IMR-90 (cell line): ENCODE measurements at regions not wholly inside any gene's neighbourhood (a gene's known extent, or its start where the extent isn't known, plus 50 kb on each side); places are given as distances from the start of the nearest gene placed in this dataset.
A peak's percentile ranks its signal among the peaks of the same experiment; 100 is the strongest.

Source experiments
- ATAC-seq: fragments of 200-7000 bp; cut with Tn5 transposase; 2 replicates; pipeline ENCODE4 v1.9.1; 2020; ENCODE audit warnings: low read depth, mild to moderate bottlenecking, moderate library complexity
- BruUV-seq: library from RNA; stranded (reverse); fragments of 400-500 nt; replicated peaks from 2 replicates; lab custom pipeline; 2021; lab: Mats Ljungman, UMichigan
- CTCF ChIA-PET: fragments of 300-600 bp; formaldehyde crosslinking; extraction: SDS; loops from one replicate; lab custom pipeline; 2021; ENCODE audit warnings: antibody characterized with exemption; lab: Yijun Ruan, JAX
- POLR2A ChIA-PET: fragments of 300-600 bp; sonication (Branson Sonifier 250); formaldehyde crosslinking; loops from one replicate; lab custom pipeline; 2022; ENCODE audit warnings: antibody characterized with exemption; ENCODE audit not compliant: unreplicated experiment; lab: Charles Lee
- DNase-seq: peaks from one replicate; pipeline ENCODE4 v3.0.0; 2013
- H2AFZ ChIP-seq: replicated peaks from 2 replicates; pipeline ENCODE3; 2013; ENCODE audit warnings: low read length, mild to moderate bottlenecking; ENCODE audit not compliant: poor library complexity
- H2AK5ac ChIP-seq: 2 replicates; pipeline ENCODE4 v1.6.1; 2013; ENCODE audit warnings: low read depth, low read length, inconsistent platforms
- H2AK9ac ChIP-seq: replicated peaks from 2 replicates; pipeline ENCODE3; 2013; ENCODE audit warnings: mild to moderate bottlenecking, low read depth, low read length, moderate library complexity; ENCODE audit not compliant: poor library complexity
- H2BK120ac ChIP-seq: 2 replicates; pipeline ENCODE4 v1.6.1; 2013; ENCODE audit warnings: low read depth, low read length, inconsistent platforms
- H2BK15ac ChIP-seq: 3 replicates; pipeline ENCODE4 v1.6.1; 2013; ENCODE audit warnings: low read depth, low read length, inconsistent platforms
- H2BK20ac ChIP-seq: 2 replicates; pipeline ENCODE4 v1.6.1; 2013; ENCODE audit warnings: low read depth, mild to moderate bottlenecking, inconsistent platforms, low read length, moderate library complexity
- H2BK5ac ChIP-seq: 2 replicates; pipeline ENCODE4 v1.6.1; 2013; ENCODE audit warnings: mild to moderate bottlenecking, low read depth, low read length, inconsistent platforms; ENCODE audit not compliant: poor library complexity, severe bottlenecking
- H3K14ac ChIP-seq: replicated peaks from 2 replicates; pipeline ENCODE4 v1.6.1; 2013; ENCODE audit warnings: low read depth, low read length, inconsistent platforms
- H3K18ac ChIP-seq: 2 replicates; pipeline ENCODE4 v1.6.1; 2013; ENCODE audit warnings: low read depth, low read length, control low read depth
- H3K23ac ChIP-seq: 2 replicates; pipeline ENCODE4 v1.6.1; 2013; ENCODE audit warnings: low read depth, low read length, inconsistent platforms
- H3K27ac ChIP-seq: 2 replicates; pipeline ENCODE4 v1.5.1; 2013; ENCODE audit warnings: mild to moderate bottlenecking, control low read depth, low read length; ENCODE audit not compliant: insufficient read depth
- H3K27me3 ChIP-seq: 2 replicates; pipeline ENCODE4 v1.6.1; 2013; ENCODE audit warnings: low read length; ENCODE audit not compliant: control insufficient read depth, insufficient read depth
- H3K36me3 ChIP-seq: 2 replicates; pipeline ENCODE4 v1.6.1; 2013; ENCODE audit warnings: low read length, mixed read lengths; ENCODE audit not compliant: control insufficient read depth, insufficient read depth
- H3K4ac ChIP-seq: 2 replicates; pipeline ENCODE4 v1.6.1; 2013; ENCODE audit warnings: low read depth, low read length, inconsistent platforms
- H3K4me1 ChIP-seq: 2 replicates; pipeline ENCODE4 v1.6.1; 2013; ENCODE audit warnings: low read length, mixed read lengths; ENCODE audit not compliant: control insufficient read depth, insufficient read depth
- H3K4me2 ChIP-seq: 2 replicates; pipeline ENCODE4 v1.6.1; 2013; ENCODE audit warnings: low read depth, mild to moderate bottlenecking, control low read depth, low read length, moderate library complexity
- H3K4me3 ChIP-seq: 2 replicates; pipeline ENCODE4 v1.5.1; 2013; ENCODE audit warnings: low read depth, mild to moderate bottlenecking, control low read depth, low read length, moderate library complexity; ENCODE audit not compliant: insufficient read depth
- H3K56ac ChIP-seq: 2 replicates; pipeline ENCODE4 v1.6.1; 2013; ENCODE audit warnings: low read length, inconsistent platforms; ENCODE audit not compliant: insufficient read depth; ENCODE audit errors: extremely low read depth
- H3K79me1 ChIP-seq, 2 experiments: 2 replicates each; pipeline ENCODE4 v1.6.1; 2013; ENCODE audit warnings: low read length in 2 of 2, inconsistent platforms in 1 of 2, low read depth in 1 of 2
- H3K9ac ChIP-seq: 2 replicates; pipeline ENCODE4 v1.6.1; 2013; ENCODE audit warnings: low read depth, low read length, control low read depth
- H3K9me1 ChIP-seq: 2 replicates; pipeline ENCODE4 v1.6.1; 2013; ENCODE audit warnings: low read length, inconsistent platforms; ENCODE audit not compliant: insufficient read depth
- H3K9me3 ChIP-seq: 2 replicates; pipeline ENCODE4 v1.6.1; 2013; ENCODE audit warnings: low read length; ENCODE audit not compliant: control insufficient read depth, insufficient read depth
- H4K20me1 ChIP-seq: 2 replicates; pipeline ENCODE4 v1.6.1; 2013; ENCODE audit warnings: low read length, inconsistent platforms; ENCODE audit not compliant: insufficient read depth
- H4K5ac ChIP-seq: 2 replicates; pipeline ENCODE4 v1.6.1; 2013; ENCODE audit warnings: mild to moderate bottlenecking, low read depth, low read length, control low read depth
- H4K8ac ChIP-seq, 2 experiments: 2 replicates each; pipeline ENCODE4 v1.6.1; 2013; ENCODE audit warnings: low read depth in 2 of 2, low read length in 2 of 2, control low read depth in 1 of 2, inconsistent platforms in 1 of 2
- H4K91ac ChIP-seq: 2 replicates; pipeline ENCODE4 v1.6.1; 2013; ENCODE audit warnings: low read depth, low read length, inconsistent platforms; ENCODE audit not compliant: insufficient read depth
- BHLHE40 ChIP-seq: fragments of 150-350 bp; IDR thresholded peaks from 2 replicates; pipeline ENCODE4 v1.6.1; 2016; ENCODE audit warnings: mild to moderate bottlenecking, low read depth, low read length
- MAFK ChIP-seq: IDR thresholded peaks from 2 replicates; pipeline ENCODE4 v1.6.1; 2012; ENCODE audit warnings: low read depth, low read length, improper control_type of control experiment
- RAD21 ChIP-seq: IDR thresholded peaks from 2 replicates; pipeline ENCODE4 v1.6.1; 2012; ENCODE audit warnings: low read length, improper control_type of control experiment
- SMC3 ChIP-seq: fragments of 150-350 bp; IDR thresholded peaks from 2 replicates; pipeline ENCODE4 v1.6.1; 2016; ENCODE audit warnings: low read depth, mild to moderate bottlenecking, antibody characterized with exemption, low read length, moderate library complexity
- WGBS, 2 experiments: methylation state at CpG; one replicate each; pipeline versions ENCODE4 v1.1.5 to v1.1.7; 2013; ENCODE audit warnings: missing lambda C conversion rate in 2 of 2; ENCODE audit not compliant: insufficient read length in 1 of 2; ENCODE audit errors: extremely low coverage in 2 of 2; 5-methylcytosine and 5-hydroxymethylcytosine counted together
- dilution Hi-C: fragments of 300-500 bp; cut with HindIII; formaldehyde crosslinking; loops from one replicate; pipeline ENCODE4 v1.14.3; 2018; ENCODE audit warnings: low sequenced_read_pairs; ENCODE audit not compliant: unreplicated experiment
- in situ Hi-C: fragments of 300-500 bp; cut with MboI; formaldehyde crosslinking; loops from 3 replicates; pipeline ENCODE4 v1.14.3; 2019; ENCODE audit warnings: low sequenced_read_pairs, inconsistent platforms, mixed read lengths
- intact Hi-C: fragments of 100-400 bp; cut with micrococcal nuclease; formaldehyde crosslinking; loops from 2 replicates; pipeline ENCODE4 v1.10.0; 2022

GRCh38 chr4:164301430-164301829, 452.5 kb upstream of the SMIM31 start:
- CTCF ChIA-PET: no interaction called here
- Histone ChIP-seq H3K36me3 (no peaks in the 10 kb centered on the region), H4K5ac (no peak overlapping the region), H2AK9ac (no peak overlapping the region), H3K9me1 (no peaks in the 10 kb centered on the region), H2AK5ac (no peak overlapping the region), H3K27ac (no peak overlapping the region), H3K27me3 (no peaks in the 10 kb centered on the region), H3K4me3 (no peak overlapping the region), H3K4me1 (no peaks in the 10 kb centered on the region), H2BK5ac (no peak overlapping the region), H3K23ac (no peak overlapping the region), H3K14ac (no peak overlapping the region), H2BK120ac (no peak overlapping the region), H4K8ac (no peak overlapping the region), H3K9me3 (peaks cover 5% of the 10 kb centered on the region; the same call in 1 of the 2 replicates), H3K4ac (no peak overlapping the region), H3K56ac (no peak overlapping the region), H3K9ac (no peak overlapping the region), H4K91ac (no peak overlapping the region), H4K20me1 (no peaks in the 10 kb centered on the region), H3K79me1 (no peaks in the 10 kb centered on the region), H2AFZ (no peak overlapping the region), H3K4me2 (no peak overlapping the region), H2BK15ac (no peak overlapping the region), H2BK20ac (no peak overlapping the region), H3K18ac (no peak overlapping the region)
- WGBS, 2 experiments: 80% methylated on average over 2 of the region's 3 CpGs; no CpG with 5 or more reads in 1 of the 2 experiments
- POLR2A ChIA-PET: no interaction called here
- DNase-seq: no peak
- TF ChIP-seq MAFK (peak; percentile 86), RAD21 (no peak), SMC3 (no peak), BHLHE40 (no peak)
- in situ Hi-C loops (no loop called here), intact Hi-C loops (no loop called here), dilution Hi-C loops (no loop called here)
- ATAC-seq: no peak
- BruUV-seq: no TSS peak
